Keratinocyte (primary cell): ENCODE measurements at regions not wholly inside any gene's neighbourhood (a gene's known extent, or its start where the extent isn't known, plus 50 kb on each side); places are given as distances from the start of the nearest gene placed in this dataset.

Source experiments
- DNase-seq: peaks from one replicate; pipeline ENCODE4 v3.0.0-alpha.2; 2011; ENCODE audit warnings: low read depth, missing footprints, low spot score
- FAIRE-seq: peaks from 2 replicates; lab custom pipeline; 2011; peaks lifted over from hg19 to GRCh38; lab: Jason Lieb, UNC
- H2AFZ ChIP-seq: 2 replicates; pipeline ENCODE4 v1.6.0; 2012; ENCODE audit warnings: low read length, control low read depth, inconsistent platforms; ENCODE audit not compliant: control insufficient read depth
- H3K27ac ChIP-seq: 2 replicates; pipeline ENCODE4 v1.5.1; 2011; ENCODE audit warnings: low read length; ENCODE audit not compliant: control insufficient read depth, insufficient read depth
- H3K27me3 ChIP-seq: 3 replicates; pipeline ENCODE4 v1.6.0; 2011; ENCODE audit warnings: low read length; ENCODE audit not compliant: control insufficient read depth, insufficient read depth; ENCODE audit errors: extremely low read depth
- H3K36me3 ChIP-seq, 2 experiments: 2 replicates in 1 of 2; 3 replicates in 1 of 2; pipeline ENCODE4 v1.5.1; 2011; ENCODE audit warnings: low read length in 2 of 2, mild to moderate bottlenecking in 1 of 2; ENCODE audit not compliant: control insufficient read depth in 2 of 2, insufficient read depth in 2 of 2; ENCODE audit errors: extremely low read depth in 1 of 2
- H3K4me1 ChIP-seq: 3 replicates; pipeline ENCODE4 v1.5.1; 2011; ENCODE audit warnings: low read length; ENCODE audit not compliant: control insufficient read depth, insufficient read depth; ENCODE audit errors: extremely low read depth
- H3K4me2 ChIP-seq: 3 replicates; pipeline ENCODE4 v1.6.0; 2011; ENCODE audit warnings: low read depth, low read length; ENCODE audit not compliant: control insufficient read depth, insufficient read depth; ENCODE audit errors: extremely low read depth
- H3K4me3 ChIP-seq, 3 experiments: fragments of 200-600 bp in 1 of 3; sonication (generic) in 1 of 3; 2 replicates in 2 of 3; 3 replicates in 1 of 3; pipeline ENCODE4 v1.5.1; 2011 to 2016; ENCODE audit warnings: low read length in 3 of 3, mild to moderate bottlenecking in 3 of 3, control low read depth in 2 of 3, inconsistent platforms in 1 of 3, low read depth in 1 of 3, mixed read lengths in 1 of 3, mixed run types in 1 of 3, moderate library complexity in 1 of 3; ENCODE audit not compliant: control insufficient read depth in 2 of 3, insufficient read depth in 2 of 3; ENCODE audit errors: extremely low read depth in 1 of 3
- H3K79me2 ChIP-seq: 2 replicates; pipeline ENCODE4 v1.6.0; 2012; ENCODE audit warnings: low read length; ENCODE audit not compliant: control insufficient read depth, insufficient read depth
- H3K9ac ChIP-seq: 3 replicates; pipeline ENCODE4 v1.6.0; 2011; ENCODE audit warnings: low read length; ENCODE audit not compliant: control insufficient read depth, insufficient read depth; ENCODE audit errors: extremely low read depth
- H3K9me1 ChIP-seq: 3 replicates; pipeline ENCODE4 v1.6.0; 2011; ENCODE audit warnings: low read length; ENCODE audit not compliant: control insufficient read depth, insufficient read depth; ENCODE audit errors: extremely low read depth
- H3K9me3 ChIP-seq: 2 replicates; pipeline ENCODE4 v1.5.1; 2012; ENCODE audit warnings: low read depth, low read length; ENCODE audit not compliant: control insufficient read depth
- H4K20me1 ChIP-seq: 3 replicates; pipeline ENCODE4 v1.6.0; 2011; ENCODE audit warnings: low read length; ENCODE audit not compliant: control insufficient read depth, insufficient read depth; ENCODE audit errors: extremely low read depth
- EZH2 ChIP-seq: IDR thresholded peaks from one replicate; pipeline ENCODE4 v1.6.1; 2012; ENCODE audit warnings: inconsistent platforms, mild to moderate bottlenecking, low read length, moderate library complexity
- dilution Hi-C: fragments of 300-500 bp; cut with MboI; formaldehyde crosslinking; loops from one replicate; pipeline ENCODE4 v1.7.0; 2020; ENCODE audit warnings: low sequenced_read_pairs; ENCODE audit not compliant: extremely low pct_ligation_motif_present
- TF ChIP-seq, protein P1 (sequence below), 3 experiments: IDR thresholded peaks in 1 of 3; conservative IDR thresholded peaks in 1 of 3; optimal IDR thresholded peaks in 1 of 3; 2 replicates in 2 of 3; 3 replicates in 1 of 3; pipeline versions ENCODE3 to v1.5.1; 2011; ENCODE audit warnings: low read length in 3 of 3, mild to moderate bottlenecking in 3 of 3, moderate library complexity in 2 of 3, control low read depth in 1 of 3, inconsistent platforms in 1 of 3; ENCODE audit not compliant: insufficient read depth in 2 of 3; ENCODE audit errors: extremely low read depth in 1 of 3

DNA sequence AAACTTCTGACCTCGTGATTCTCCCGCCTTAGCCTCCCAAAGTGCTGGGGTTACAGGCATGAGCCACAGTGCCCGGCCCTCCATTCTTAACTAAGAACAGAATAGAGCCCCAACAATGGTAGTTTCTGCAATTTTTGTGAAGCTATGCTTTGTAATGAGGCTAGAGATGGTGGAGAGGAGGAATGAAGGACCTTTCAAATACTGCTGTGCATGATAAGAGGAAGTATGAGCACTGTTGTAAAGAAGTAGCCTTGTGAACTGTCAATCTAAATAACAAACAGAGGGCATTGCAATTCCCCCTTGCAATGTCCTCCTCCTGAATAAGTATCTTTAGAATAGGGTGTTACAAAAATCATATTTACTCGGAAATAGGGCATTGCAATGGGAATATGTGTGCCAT, 70.2 kb downstream of the EVX1 start:
- DNase-seq (no peak), FAIRE-seq (no peak)
- no peaks in the 10 kb centered on the region for H3K9me3 ChIP-seq
- no peak overlapping the region for H3K4me2 ChIP-seq
- no peak overlapping the region for H2AFZ ChIP-seq
- H3K4me1 ChIP-seq, result no peaks in the 10 kb centered on the region
- H4K20me1 ChIP-seq, result no peaks in the 10 kb centered on the region
- H3K9ac ChIP-seq, result no peak overlapping the region
- no peaks in the 10 kb centered on the region for H3K36me3 ChIP-seq
- dilution Hi-C loops, result no loop called here
- no peaks in the 10 kb centered on the region for H3K79me2 ChIP-seq
- H3K9me1 ChIP-seq, result no peaks in the 10 kb centered on the region
- H3K27me3 ChIP-seq, result peaks cover 16% of the 10 kb centered on the region
- H3K4me3 ChIP-seq, result no peak overlapping the region
- TF ChIP-seq, protein P1, sequence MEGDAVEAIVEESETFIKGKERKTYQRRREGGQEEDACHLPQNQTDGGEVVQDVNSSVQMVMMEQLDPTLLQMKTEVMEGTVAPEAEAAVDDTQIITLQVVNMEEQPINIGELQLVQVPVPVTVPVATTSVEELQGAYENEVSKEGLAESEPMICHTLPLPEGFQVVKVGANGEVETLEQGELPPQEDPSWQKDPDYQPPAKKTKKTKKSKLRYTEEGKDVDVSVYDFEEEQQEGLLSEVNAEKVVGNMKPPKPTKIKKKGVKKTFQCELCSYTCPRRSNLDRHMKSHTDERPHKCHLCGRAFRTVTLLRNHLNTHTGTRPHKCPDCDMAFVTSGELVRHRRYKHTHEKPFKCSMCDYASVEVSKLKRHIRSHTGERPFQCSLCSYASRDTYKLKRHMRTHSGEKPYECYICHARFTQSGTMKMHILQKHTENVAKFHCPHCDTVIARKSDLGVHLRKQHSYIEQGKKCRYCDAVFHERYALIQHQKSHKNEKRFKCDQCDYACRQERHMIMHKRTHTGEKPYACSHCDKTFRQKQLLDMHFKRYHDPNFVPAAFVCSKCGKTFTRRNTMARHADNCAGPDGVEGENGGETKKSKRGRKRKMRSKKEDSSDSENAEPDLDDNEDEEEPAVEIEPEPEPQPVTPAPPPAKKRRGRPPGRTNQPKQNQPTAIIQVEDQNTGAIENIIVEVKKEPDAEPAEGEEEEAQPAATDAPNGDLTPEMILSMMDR (optimal IDR thresholded peaks at IDR 0.05 in 1 of 3, IDR thresholded peaks at IDR 0.05 in 1 of 3, conservative IDR thresholded peaks at IDR 0.05 in 1 of 3; ENCODE audit: extremely low read depth in 1 of 3, insufficient read depth in 2 of 3, low read length in 3 of 3), result no peak
- H3K27ac ChIP-seq, result no peak overlapping the region

DNA sequence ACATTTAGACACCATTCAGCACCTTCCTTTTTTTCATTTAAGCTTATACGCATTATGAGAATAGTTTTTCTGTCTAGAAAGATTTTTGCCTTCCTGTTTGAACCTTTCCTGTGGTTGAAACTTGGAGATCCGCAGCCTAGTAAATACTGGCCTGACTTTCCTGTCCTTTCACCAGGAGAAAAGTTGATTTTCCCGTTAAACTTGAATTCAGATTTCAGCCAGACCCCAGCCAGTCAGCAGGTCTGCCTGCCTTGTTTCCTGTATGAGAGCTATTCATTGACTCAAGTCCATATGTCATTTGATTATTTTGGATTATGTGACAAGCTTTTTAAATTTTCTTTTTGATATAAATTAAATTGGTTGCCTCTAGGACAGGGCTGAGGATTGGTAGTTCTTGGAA, 71.5 kb downstream of the EVX1 start:
- DNase-seq (no peak), FAIRE-seq (no peak)
- TF ChIP-seq, protein P1 (optimal IDR thresholded peaks at IDR 0.05 in 1 of 3, IDR thresholded peaks at IDR 0.05 in 1 of 3, conservative IDR thresholded peaks at IDR 0.05 in 1 of 3; ENCODE audit: extremely low read depth in 1 of 3, insufficient read depth in 2 of 3, low read length in 3 of 3), result no peak
- TF ChIP-seq EZH2, result no peak
- Histone ChIP-seq H2AFZ (no peak overlapping the region), H3K36me3 (no peaks in the 10 kb centered on the region), H3K27ac (no peak overlapping the region), H3K9me3 (no peaks in the 10 kb centered on the region), H3K9ac (no peak overlapping the region), H3K4me2 (no peak overlapping the region), H3K4me1 (no peaks in the 10 kb centered on the region), H4K20me1 (no peaks in the 10 kb centered on the region), H3K79me2 (no peaks in the 10 kb centered on the region), H3K9me1 (no peaks in the 10 kb centered on the region), H3K4me3 (no peak overlapping the region), H3K27me3 (peaks cover 20% of the 10 kb centered on the region)
- dilution Hi-C loops, result no loop called here
